GM21526 (cell line): ENCODE measurements at regions not wholly inside any gene's neighbourhood (a gene's known extent, or its start where the extent isn't known, plus 50 kb on each side); places are given as distances from the start of the nearest gene placed in this dataset.

Source experiments
- ATAC-seq: cut with Tn5 transposase; IDR thresholded peaks from one replicate; pipeline ENCODE4 v1.9.1; 2021; ENCODE audit warnings: moderate library complexity; ENCODE audit not compliant: unreplicated experiment, low FRiP score

DNA sequence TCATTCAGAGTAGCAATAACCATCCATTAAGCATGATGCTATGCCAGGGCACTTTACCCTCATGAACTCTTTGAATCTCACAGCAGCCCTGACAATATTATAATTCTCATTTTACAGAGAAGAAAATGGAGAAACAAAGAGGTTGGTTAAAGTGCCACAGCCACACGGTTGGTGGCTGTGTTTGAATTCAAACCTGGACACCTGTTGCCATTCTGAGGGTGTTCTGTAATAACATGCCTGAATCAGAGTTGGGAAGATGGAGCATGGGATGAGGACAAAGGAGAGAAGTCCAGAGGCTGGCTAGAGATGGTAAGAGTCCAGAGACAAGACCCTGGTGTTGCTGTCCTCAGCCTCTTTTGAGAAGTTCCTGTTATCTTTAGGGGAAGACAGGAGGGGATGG lies 127.7 kb downstream of the DHX35 start:
- ATAC-seq = no peak
